ENCODE measurements at regions not wholly inside any gene's neighbourhood (a gene's known extent, or its start where the extent isn't known, plus 50 kb on each side); places are given as distances from the start of the nearest gene placed in this dataset.

- H3K4me3 ChIP-seq (ENCODE audit: low read depth, low read length) = no peak overlapping the region
Measured at GRCh38 chr15:98513428-98513986, 134.8 kb upstream of the IGF1R start.

- no peak overlapping the region for H3K4me3 ChIP-seq (ENCODE audit: low read depth, low read length)
Measured at GRCh38 chr15:98514034-98514622, 134.2 kb upstream of the IGF1R start.

- no peak overlapping the region for H3K4me3 ChIP-seq (ENCODE audit: low read depth, low read length)
Measured at GRCh38 chr15:98518823-98519561, 129.3 kb upstream of the IGF1R start.

- no peak overlapping the region for H3K4me3 ChIP-seq (ENCODE audit: low read depth, low read length)
Measured at GRCh38 chr15:98519767-98520550, 128.4 kb upstream of the IGF1R start.

- no peak overlapping the region for H3K4me3 ChIP-seq (ENCODE audit: low read depth, low read length)
Measured at GRCh38 chr15:98522127-98522526, 126.2 kb upstream of the IGF1R start.

GRCh38 chr15:98523912-98524662 is 124.3 kb upstream of the IGF1R start:
- H3K4me3 ChIP-seq (ENCODE audit: low read depth, low read length) = no peak overlapping the region

- no peak overlapping the region for H3K4me3 ChIP-seq (ENCODE audit: low read depth, low read length)
Measured at GRCh38 chr15:98524838-98525660, 123.3 kb upstream of the IGF1R start.

- H3K4me3 ChIP-seq (ENCODE audit: low read depth, low read length) = no peak overlapping the region
Measured at GRCh38 chr15:98525661-98526001, 122.7 kb upstream of the IGF1R start.

GRCh38 chr15:98526094-98526493 is 122.2 kb upstream of the IGF1R start:
- no peak overlapping the region for H3K4me3 ChIP-seq (ENCODE audit: low read depth, low read length)

GRCh38 chr15:98528046-98528725 is 120.2 kb upstream of the IGF1R start:
- no peak overlapping the region for H3K4me3 ChIP-seq (ENCODE audit: low read depth, low read length)

GRCh38 chr15:98529205-98530145 is 118.9 kb upstream of the IGF1R start:
- H3K4me3 ChIP-seq (ENCODE audit: low read depth, low read length) = no peak overlapping the region

- H3K4me3 ChIP-seq (ENCODE audit: low read depth, low read length) = no peak overlapping the region
Measured at GRCh38 chr15:98530570-98530969, 117.8 kb upstream of the IGF1R start.

GRCh38 chr15:98532063-98532462 is 116.3 kb upstream of the IGF1R start:
- no peak overlapping the region for H3K4me3 ChIP-seq (ENCODE audit: low read depth, low read length)

GRCh38 chr15:98536976-98537375 is 111.4 kb upstream of the IGF1R start:
- H3K4me3 ChIP-seq (ENCODE audit: low read depth, low read length) = no peak overlapping the region

GRCh38 chr15:98537516-98538060 is 110.8 kb upstream of the IGF1R start:
- no peak overlapping the region for H3K4me3 ChIP-seq (ENCODE audit: low read depth, low read length)

GRCh38 chr15:98541519-98541918 is 106.8 kb upstream of the IGF1R start:
- no peak overlapping the region for H3K4me3 ChIP-seq (ENCODE audit: low read depth, low read length)

GRCh38 chr15:98543237-98543636 is 105.1 kb upstream of the IGF1R start:
- no peak overlapping the region for H3K4me3 ChIP-seq (ENCODE audit: low read depth, low read length)

- H3K4me3 ChIP-seq (ENCODE audit: low read depth, low read length) = no peak overlapping the region
Measured at GRCh38 chr15:98546329-98546728, 102.0 kb upstream of the IGF1R start.
